T-helper 17 cell (primary cell): ENCODE measurements at regions not wholly inside any gene's neighbourhood (a gene's known extent, or its start where the extent isn't known, plus 50 kb on each side); places are given as distances from the start of the nearest gene placed in this dataset.
"Not testable (repeated sequence)": the region's sequence is repeated elsewhere in the genome, so short reads cannot be mapped to it uniquely, and the experiment has no call there.

Source experiments
- ATAC-seq: fragments of 150-1000 bp; cut with Tn5 transposase; 2 replicates; pipeline ENCODE4 v1.10.0; 2021; ENCODE audit warnings: mild to moderate bottlenecking, moderate library complexity
- DNase-seq, 3 donors: peaks; one replicate each; pipeline versions ENCODE4 v3.0.0 to v3.0.0-alpha.2; 2020 to 2021
- H3K9me3 ChIP-seq: one replicate; pipeline ENCODE4 v1.7.0; 2013; ENCODE audit warnings: low read length, mild to moderate bottlenecking; ENCODE audit not compliant: control insufficient read depth, poor library complexity, severe bottlenecking
- H3K27ac Mint-ChIP-seq: one replicate; pipeline ENCODE4 v1.8.0; 2022; ENCODE audit warnings: mild to moderate bottlenecking, moderate library complexity, mixed read lengths
- H3K27me3 Mint-ChIP-seq: one replicate; pipeline ENCODE4 v1.8.0; 2022; ENCODE audit warnings: mixed read lengths
- H3K36me3 Mint-ChIP-seq: one replicate; pipeline ENCODE4 v1.8.0; 2022; ENCODE audit warnings: low read depth, mixed read lengths
- H3K4me1 Mint-ChIP-seq: one replicate; pipeline ENCODE4 v1.8.0; 2022; ENCODE audit warnings: mild to moderate bottlenecking, mixed read lengths
- H3K4me3 Mint-ChIP-seq: one replicate; pipeline ENCODE4 v1.8.0; 2022; ENCODE audit warnings: mild to moderate bottlenecking, moderate library complexity, mixed read lengths

DNA sequence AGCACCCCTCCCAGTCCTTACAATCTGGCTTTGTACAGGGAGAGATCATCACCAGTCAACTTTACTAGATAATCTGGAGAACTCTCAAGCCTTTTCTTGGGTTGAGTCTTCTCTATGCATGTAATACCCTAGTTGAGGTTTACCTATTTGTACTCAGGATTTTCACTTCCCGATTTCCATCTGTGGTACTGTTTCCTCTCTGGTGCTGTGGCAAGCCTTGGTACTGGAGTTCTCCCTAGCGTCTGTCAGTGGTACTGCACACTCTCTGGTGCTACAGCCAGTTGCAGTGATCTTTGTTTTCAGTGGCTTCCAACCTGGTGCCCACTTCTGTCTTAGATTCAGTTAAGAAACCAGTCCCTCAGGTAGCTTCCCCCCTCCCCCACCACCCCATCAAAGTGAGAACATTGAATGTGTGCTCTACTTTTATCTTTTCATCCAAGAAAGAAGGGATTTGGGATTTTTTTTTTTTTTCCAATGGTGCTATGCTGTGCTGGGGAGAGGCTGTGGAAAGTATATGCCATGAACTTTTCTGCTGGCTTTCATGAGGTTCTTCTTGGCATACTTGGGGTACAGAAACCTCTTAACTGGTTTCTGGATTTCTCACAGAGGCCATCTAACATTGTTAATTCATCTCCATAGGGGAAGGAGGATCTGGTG is 69.4 kb upstream of the EVL start:
- peaks cover 11% of the 10 kb centered on the region for H3K4me1 Mint-ChIP-seq
- peak; percentile 97 for ATAC-seq
- H3K27ac Mint-ChIP-seq, result no peak overlapping the region
- DNase-seq, result peak; percentile 20 to 57 (median 27)
- H3K36me3 Mint-ChIP-seq, result peaks cover 6% of the 10 kb centered on the region
- no peaks in the 10 kb centered on the region for H3K9me3 ChIP-seq
- H3K4me3 Mint-ChIP-seq, result no peak overlapping the region
- peaks cover 11% of the 10 kb centered on the region for H3K27me3 Mint-ChIP-seq

DNA sequence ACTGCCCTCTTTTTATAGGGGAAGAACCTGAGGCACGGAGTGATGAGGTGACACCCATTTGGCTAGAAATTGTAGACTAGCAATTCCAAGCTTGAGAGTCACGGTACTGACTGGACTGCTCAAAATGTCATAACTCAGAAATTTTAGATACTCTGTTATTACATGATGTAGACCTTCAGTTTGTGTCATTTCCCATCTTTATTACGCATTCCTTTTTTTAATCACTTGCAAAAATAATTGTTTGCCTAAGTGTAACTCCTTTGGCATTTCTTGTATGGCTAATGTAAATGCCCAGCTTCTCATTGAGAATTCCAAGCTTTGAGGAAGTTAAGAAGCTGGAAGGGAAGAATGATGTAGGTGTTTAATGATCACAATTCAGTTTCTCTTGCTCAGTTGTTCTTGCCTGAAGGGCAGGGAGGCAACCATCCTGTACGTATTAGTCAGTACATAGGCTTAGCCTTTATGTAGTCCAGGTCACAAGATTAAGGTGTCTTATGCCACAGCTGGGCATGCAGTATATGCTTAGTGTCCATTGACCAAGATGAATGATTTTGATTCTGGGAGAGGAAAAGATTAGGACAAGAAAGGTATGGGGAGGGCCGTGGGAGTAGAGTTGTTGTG is 68.2 kb upstream of the EVL start:
- ATAC-seq (no peak), DNase-seq (no peak)
- Mint-ChIP-seq H3K4me1 (peaks cover 11% of the 10 kb centered on the region), H3K27me3 (peaks cover 11% of the 10 kb centered on the region), H3K36me3 (peaks cover 8% of the 10 kb centered on the region), H3K27ac (no peak overlapping the region), H3K4me3 (no peak overlapping the region)
- H3K9me3 ChIP-seq, result no peaks in the 10 kb centered on the region

DNA sequence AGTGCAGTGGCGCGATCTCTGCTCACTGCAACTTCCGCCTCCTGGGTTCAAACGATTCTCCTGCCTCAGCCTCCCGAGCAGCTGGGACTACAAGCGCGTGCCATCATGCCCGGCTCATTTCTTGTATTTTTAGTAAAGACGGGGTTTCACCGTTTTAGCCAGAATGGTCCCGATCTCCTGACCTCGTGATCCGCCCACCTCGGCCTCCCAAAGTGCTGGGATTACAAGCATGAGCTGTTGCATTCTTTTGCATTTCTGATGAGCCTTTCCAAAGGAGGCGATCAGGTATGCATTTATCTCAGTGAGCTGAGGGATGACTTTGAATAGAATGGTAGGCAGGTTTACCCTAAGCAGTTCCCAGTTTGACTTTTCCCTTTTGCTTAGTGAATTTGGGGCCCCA is 64.8 kb upstream of the EVL start:
- not testable (repeated sequence) for ATAC-seq, H3K27me3 Mint-ChIP-seq, H3K4me3 Mint-ChIP-seq

DNA sequence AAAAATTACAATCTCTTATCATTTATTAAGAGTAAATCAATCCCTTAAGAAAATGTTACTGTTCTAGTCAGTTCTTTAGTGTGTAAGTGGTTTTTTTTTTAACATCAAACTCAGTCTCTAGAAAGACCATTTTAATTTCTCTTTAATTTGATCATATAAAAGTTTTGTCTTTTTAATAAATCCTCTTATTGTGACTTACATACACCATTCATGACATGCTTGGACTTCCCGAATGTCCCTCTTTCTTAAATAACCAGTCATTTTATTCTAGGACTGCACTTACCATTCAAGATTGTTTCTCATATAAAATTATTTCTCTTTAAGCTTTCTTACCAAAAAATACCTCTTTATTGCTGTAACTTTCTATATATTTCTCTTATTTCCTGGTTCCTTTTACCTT is 60.8 kb upstream of the EVL start:
- DNase-seq (no peak), ATAC-seq (no peak)
- Mint-ChIP-seq H3K27ac (no peak overlapping the region), H3K4me3 (no peak overlapping the region), H3K27me3 (no peaks in the 10 kb centered on the region), H3K4me1 (no peaks in the 10 kb centered on the region), H3K36me3 (peaks cover 2% of the 10 kb centered on the region)
- no peaks in the 10 kb centered on the region for H3K9me3 ChIP-seq

More for the DNA sequence above, 64.8 kb upstream of the EVL start:
- H3K27ac Mint-ChIP-seq, H3K36me3 Mint-ChIP-seq, DNase-seq, H3K4me1 Mint-ChIP-seq, H3K9me3 ChIP-seq: not testable (repeated sequence)

DNA sequence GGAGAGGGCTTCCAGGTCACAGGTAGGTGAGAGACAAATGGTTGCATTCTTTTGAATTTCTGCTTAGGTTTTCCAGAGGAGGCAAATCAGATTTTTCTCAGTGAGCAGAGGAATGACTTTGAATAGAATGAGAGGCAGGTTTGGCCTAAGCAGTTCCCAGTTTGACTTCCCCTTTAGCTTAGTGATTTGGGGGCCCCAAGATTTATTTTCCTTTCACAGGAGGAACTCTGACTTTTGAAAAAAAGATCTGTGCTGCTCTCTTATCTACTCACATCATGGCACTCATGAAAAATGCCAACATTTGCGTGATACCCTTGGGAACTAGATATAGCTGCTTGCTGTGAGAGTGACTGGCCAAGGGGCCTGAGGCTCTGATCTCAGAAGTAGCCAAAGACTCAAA is 58.0 kb upstream of the EVL start:
- Mint-ChIP-seq H3K4me1 (peaks cover 7% of the 10 kb centered on the region), H3K27me3 (no peaks in the 10 kb centered on the region), H3K4me3 (no peak overlapping the region), H3K36me3 (no peaks in the 10 kb centered on the region), H3K27ac (no peak overlapping the region)
- DNase-seq, result no peak
- ATAC-seq, result no peak
- H3K9me3 ChIP-seq, result no peaks in the 10 kb centered on the region

DNA sequence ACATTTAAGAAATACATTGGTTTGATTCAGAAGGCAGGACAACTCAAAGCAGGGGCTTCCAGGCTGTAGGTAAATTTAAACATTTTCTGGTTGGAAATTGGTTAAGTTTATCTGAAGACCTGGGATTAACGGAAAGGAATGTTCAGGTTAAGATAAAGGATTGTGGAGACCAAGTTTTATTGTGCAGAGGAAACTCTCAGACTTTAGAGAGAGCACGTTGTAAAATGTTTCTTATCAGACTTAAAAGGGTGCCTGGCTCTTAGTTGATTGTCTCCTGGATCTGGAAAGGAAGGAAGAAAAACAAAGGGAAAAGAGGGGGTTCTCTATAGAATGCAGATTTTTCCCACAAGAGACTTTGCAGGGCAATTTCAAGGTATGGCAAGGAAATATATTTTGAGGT is 55.4 kb upstream of the EVL start:
- not testable (repeated sequence) for H3K4me3 Mint-ChIP-seq, H3K4me1 Mint-ChIP-seq, DNase-seq, H3K9me3 ChIP-seq, ATAC-seq, H3K36me3 Mint-ChIP-seq, H3K27me3 Mint-ChIP-seq
- H3K27ac Mint-ChIP-seq, result peak overlapping the region; percentile 46

DNA sequence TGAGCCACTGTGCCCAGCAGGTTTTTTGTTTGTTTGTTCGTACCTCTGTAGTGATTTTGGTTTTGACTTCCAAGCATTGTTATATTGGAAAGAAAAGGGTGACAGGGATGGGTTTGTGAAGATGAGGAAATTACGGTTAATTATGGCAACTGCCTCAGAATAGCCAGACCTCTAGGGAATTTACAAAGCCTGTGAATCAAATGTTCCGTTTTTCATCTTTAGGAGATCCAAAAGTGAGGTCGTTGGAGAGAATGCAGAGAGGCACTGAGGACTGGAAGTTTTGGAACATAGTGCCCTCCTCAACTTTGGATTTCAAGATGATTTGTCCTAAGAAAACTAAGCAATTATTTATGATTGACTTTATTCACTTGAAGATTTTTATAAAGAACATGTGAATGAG is 54.5 kb upstream of the EVL start:
- peaks cover 7% of the 10 kb centered on the region for H3K4me1 Mint-ChIP-seq
- ATAC-seq, result no peak
- no peaks in the 10 kb centered on the region for H3K27me3 Mint-ChIP-seq
- DNase-seq, result no peak
- H3K9me3 ChIP-seq, result no peaks in the 10 kb centered on the region
- H3K27ac Mint-ChIP-seq, result peak overlapping the region; percentile 46
- no peaks in the 10 kb centered on the region for H3K36me3 Mint-ChIP-seq
- no peak overlapping the region for H3K4me3 Mint-ChIP-seq

DNA sequence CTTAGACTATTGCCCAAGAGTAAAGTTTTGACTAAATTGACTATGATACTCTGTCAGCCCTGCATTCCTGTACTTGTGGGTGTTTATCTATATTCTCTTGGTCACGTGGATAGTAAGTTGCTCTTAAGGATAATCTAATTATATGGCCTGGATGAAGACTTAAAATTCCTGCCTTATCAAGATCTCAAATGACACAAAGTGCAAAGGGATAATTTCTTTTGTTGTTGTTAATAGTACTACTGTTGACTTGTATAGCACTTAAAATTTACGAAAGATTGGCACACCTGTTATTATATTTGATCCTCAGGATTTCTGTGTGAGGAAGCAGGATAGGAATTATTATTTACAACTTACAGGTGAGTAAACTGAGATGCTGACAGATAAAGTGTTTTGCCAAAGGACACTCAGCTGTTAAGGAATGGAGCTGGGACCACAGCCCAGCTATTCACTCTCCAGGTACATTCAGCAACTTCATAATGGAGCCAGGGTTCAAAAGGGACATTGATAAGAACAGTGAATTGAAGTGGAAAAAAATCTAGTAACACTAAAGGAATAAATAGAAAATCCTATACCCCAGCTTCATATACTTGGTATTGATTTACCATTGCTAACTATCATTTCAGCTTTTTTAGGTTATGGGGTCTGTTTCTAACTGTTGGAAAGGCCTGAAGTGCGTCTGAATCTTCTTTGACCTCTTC is 53.4 kb upstream of the EVL start:
- Mint-ChIP-seq H3K4me1 (peaks cover 7% of the 10 kb centered on the region), H3K27ac (no peak overlapping the region), H3K4me3 (no peak overlapping the region), H3K27me3 (no peaks in the 10 kb centered on the region), H3K36me3 (no peaks in the 10 kb centered on the region)
- H3K9me3 ChIP-seq, result no peaks in the 10 kb centered on the region
- no peak for ATAC-seq
- no peak for DNase-seq

DNA sequence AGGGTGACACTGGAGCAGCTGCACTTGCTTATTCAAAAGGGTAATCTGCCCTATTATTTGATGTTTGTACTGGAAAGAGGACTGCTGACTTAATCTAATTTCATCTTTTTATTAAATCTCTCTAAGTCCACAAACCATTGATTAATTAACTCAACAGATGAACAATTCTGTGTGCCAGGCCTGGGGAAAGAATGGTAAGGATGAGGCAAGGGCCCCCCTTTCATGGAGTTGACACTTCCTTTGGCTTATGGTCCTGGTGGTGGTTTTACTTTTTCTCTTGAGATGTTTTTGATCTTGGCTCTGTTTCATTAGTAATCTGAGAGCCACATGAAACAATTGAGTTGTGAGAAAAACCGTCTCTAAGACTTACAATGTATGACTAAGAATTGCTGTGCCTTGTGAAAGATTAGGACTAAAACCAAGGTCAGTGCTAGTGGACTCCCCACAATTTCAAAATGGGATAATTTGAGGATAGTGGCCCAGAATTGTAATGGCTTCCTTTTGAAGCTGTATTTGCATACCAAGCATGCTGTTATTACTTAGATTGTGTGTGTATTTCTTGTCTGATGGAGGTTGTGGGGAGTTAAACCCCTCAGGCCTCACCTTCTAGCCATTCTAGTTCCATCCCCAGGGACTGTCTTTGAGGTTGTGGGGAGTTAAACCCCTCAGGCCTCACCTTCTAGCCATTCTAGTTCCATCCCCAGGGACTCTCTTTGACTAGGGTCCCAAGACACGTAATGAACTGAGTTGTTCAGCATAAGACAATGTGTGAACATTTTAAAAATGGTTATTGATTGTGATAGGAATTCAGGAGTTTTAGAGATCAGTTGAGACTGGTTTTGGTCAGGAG is 52.5 kb upstream of the EVL start:
- H3K36me3 Mint-ChIP-seq, result no peaks in the 10 kb centered on the region
- H3K27ac Mint-ChIP-seq, result no peak overlapping the region
- ATAC-seq, result no peak
- H3K27me3 Mint-ChIP-seq, result no peaks in the 10 kb centered on the region
- H3K9me3 ChIP-seq, result no peaks in the 10 kb centered on the region
- peaks cover 7% of the 10 kb centered on the region for H3K4me1 Mint-ChIP-seq
- DNase-seq, result no peak
- no peak overlapping the region for H3K4me3 Mint-ChIP-seq

DNA sequence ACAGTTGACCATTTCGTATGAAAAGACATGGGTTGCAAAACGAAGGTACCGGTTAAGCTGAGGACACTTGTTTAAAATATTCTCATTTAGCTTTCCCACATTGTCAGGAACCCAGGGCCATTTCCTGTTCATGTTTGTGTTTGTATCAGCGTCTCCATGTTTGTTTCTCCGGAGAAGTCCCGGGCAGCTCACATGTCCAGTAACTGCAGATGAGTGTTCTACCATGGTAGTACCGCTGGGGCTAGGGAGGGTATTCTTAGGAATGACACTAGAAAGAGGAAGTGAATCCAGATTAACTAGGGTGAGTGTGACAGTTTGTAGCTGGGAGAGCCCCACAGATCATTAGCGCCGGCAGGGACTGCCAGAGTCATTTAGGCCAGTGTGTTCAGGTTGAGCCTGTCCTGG is 50.0 kb upstream of the EVL start:
- no peak overlapping the region for H3K4me3 Mint-ChIP-seq
- H3K27me3 Mint-ChIP-seq, result no peaks in the 10 kb centered on the region
- ATAC-seq (no peak), DNase-seq (no peak)
- H3K36me3 Mint-ChIP-seq, result no peaks in the 10 kb centered on the region
- no peak overlapping the region for H3K27ac Mint-ChIP-seq
- H3K9me3 ChIP-seq, result no peaks in the 10 kb centered on the region
- H3K4me1 Mint-ChIP-seq, result peaks cover 4% of the 10 kb centered on the region
